ENCODE measurements at regions not wholly inside any gene's neighbourhood (a gene's known extent, or its start where the extent isn't known, plus 50 kb on each side); places are given as distances from the start of the nearest gene placed in this dataset.

GRCh38 chr4:57265831-57266582, 155.8 kb upstream of the IGFBP7 start:
- DNase-seq (ENCODE audit: low read depth, low spot score) = no peak

- DNase-seq (ENCODE audit: low read depth, low spot score) = no peak
Observed at GRCh38 chr4:57254754-57255153, 144.6 kb upstream of the IGFBP7 start.

GRCh38 chr4:57249083-57249482, 138.9 kb upstream of the IGFBP7 start:
- DNase-seq (ENCODE audit: low read depth, low spot score) = no peak

DNA sequence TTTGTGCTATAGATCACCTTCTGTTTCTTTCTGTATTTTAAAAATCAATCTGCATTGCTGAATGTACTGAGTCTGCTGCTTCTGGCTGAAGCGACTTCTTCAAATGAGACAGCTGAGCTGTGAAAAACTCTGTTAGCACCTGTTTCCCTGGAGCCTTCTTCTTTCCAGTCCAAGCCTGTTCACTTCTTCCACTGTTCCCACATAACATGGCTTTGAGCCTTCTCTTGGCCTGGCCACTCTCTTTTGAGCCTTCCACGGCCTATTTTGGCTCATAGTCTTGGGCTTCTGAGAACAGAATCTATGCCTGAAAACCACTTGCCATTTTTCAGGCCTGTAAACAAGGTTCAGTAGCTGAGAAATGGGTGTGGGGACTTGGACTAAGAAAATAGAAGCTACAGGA, 132.9 kb upstream of the IGFBP7 start:
- no peak for DNase-seq (ENCODE audit: low read depth, low spot score)

DNA sequence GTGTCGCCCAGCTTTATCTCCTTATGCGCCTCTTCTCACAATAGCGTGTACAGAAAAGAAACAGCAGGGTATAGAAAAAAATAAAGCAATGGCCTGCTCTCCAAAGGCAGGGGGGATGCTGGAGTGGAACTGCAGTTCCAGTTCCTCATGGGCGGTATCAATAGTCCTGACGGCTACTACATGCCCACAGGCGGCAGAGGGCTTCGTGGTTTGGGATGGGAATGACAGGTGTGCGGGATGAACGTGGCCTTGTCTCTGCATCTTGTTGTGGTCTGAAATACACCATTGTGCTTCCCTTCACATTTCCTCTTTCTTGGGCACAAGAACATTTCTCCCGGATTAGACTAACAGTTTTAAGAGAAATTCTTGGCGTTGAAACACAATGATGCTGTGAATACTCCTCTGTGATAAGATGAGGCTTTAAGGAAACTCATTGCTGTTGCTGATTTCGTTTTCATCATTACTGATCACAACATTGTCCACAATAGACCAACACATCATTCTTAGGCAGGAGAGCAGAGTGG, 124.1 kb upstream of the IGFBP7 start:
- DNase-seq (ENCODE audit: low read depth, low spot score) = no peak

DNA sequence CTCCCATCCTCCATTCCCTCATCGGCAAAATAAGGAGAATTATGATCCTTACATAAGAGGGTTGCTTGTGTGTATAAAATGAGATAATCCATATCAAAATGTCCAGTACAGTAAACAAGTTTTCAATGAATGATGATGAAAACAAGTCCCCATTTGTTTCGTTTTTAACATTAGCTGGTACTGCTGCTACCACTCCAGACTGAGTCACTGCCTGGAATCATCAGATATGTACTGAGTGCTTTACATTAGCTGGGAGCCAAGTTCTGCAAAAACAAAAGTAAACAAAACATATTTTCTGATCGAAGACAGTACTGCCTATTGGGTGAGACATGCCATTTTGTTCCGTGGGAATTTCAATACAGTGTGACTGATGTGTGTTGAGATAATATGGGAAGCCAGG, 123.2 kb upstream of the IGFBP7 start:
- DNase-seq (ENCODE audit: low read depth, low spot score) = no peak

DNA sequence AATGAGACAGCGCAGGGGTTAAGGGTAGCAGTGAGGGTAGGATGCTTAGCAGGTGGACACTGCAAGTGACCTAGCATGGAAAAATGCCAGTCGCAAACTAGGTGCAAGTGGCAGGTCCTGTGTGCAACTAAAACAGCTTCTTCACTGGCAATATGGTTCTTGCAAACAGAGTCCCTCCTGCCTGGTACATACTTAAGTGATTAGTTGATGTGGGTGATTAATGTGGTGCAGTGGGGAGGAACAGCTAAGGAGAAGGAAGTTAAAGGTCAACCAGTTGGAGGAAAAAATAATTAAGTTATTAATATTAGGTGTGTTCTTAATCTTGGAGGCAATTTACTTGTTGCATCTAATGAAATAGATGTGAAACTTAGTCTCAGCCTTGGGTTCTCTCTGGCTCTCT, 121.6 kb upstream of the IGFBP7 start:
- DNase-seq (ENCODE audit: low read depth, low spot score) = no peak

- DNase-seq (ENCODE audit: low read depth, low spot score) = no peak
Observed at GRCh38 chr4:57220734-57221133, 110.5 kb upstream of the IGFBP7 start.

- no peak for DNase-seq (ENCODE audit: low read depth, low spot score)
Observed at GRCh38 chr4:57220172-57220571, 110.0 kb upstream of the IGFBP7 start.

- no peak for DNase-seq (ENCODE audit: low read depth, low spot score)
Observed at GRCh38 chr4:57219431-57219830, 109.2 kb upstream of the IGFBP7 start.

- no peak for DNase-seq (ENCODE audit: low read depth, low spot score)
Observed at GRCh38 chr4:57214654-57215411, 104.6 kb upstream of the IGFBP7 start.

GRCh38 chr4:57211131-57211530, 100.9 kb upstream of the IGFBP7 start:
- DNase-seq (ENCODE audit: low read depth, low spot score) = no peak

DNA sequence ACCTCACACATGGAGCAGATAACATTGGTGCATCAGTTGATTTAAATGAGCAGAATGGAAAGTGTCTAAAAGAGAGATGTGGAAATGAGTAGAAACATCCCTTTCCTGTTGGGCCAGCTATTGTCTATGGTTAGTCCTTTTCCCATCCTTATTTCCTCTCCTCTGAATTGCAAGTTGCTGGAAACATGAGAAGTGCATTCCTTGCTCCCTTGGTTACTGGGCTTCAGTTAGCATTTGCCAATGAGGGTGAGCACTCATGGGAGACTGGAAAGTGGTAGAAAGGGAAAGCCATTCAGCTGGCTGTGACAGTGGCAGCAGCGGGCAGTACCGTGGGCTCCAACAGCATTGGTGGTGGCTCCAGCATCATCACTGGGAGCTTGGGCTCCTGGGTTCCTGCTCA, 96.0 kb upstream of the IGFBP7 start:
- DNase-seq (ENCODE audit: low read depth, low spot score) = no peak

- DNase-seq (ENCODE audit: low read depth, low spot score) = no peak
Observed at GRCh38 chr4:57205580-57205979, 95.4 kb upstream of the IGFBP7 start.

GRCh38 chr4:57200799-57201327, 90.7 kb upstream of the IGFBP7 start:
- no peak for DNase-seq (ENCODE audit: low read depth, low spot score)

- DNase-seq (ENCODE audit: low read depth, low spot score) = no peak
Observed at GRCh38 chr4:57199267-57199666, 89.1 kb upstream of the IGFBP7 start.

DNA sequence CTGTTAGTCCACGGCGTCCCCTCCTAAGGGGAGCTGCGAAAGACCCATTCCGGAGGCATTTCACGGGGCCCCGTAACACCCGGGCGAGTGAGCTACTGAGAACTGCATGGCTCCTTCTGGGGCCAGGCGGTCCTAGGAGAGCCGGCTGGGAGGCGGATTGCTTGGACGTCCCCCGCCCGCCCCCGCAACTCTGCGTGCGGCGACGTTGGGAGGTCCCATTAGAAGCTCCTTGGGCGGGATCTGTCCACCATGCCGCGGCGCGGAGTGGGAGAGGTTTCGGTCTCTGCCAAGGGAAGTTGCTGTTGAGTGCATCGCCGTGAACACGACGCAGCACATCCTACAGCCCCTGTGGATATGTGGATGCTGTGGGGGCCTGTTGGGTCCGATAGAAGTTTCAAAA, 85.4 kb upstream of the IGFBP7 start:
- DNase-seq (ENCODE audit: low read depth, low spot score) = no peak

DNA sequence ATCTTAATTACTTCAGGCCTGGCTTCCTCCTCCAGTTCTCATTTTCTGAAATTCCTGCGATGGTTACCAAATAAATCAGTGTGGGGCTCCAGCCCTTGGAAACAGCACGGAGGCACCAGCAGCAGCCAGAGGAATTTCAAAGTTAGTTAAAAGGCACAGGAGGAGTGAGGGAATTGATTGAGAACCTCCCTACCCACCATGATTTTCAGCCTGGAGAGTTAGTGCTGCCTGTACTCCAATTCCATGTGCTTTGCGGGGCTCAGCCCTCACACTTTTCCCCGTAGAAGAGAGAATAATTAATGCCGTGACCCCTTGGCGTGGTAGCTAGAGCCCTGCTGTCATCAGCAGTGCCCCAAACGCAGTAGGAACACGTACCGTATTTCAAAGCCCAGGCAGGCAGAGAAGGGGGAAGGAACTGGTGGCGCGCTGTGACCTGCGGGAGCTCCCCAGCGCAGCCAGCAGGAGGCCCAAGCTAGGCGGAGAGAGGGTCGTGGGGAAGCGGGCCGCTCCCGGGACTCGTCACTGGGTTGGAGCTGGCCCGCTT, 84.0 kb upstream of the IGFBP7 start:
- no peak for DNase-seq (ENCODE audit: low read depth, low spot score)

DNA sequence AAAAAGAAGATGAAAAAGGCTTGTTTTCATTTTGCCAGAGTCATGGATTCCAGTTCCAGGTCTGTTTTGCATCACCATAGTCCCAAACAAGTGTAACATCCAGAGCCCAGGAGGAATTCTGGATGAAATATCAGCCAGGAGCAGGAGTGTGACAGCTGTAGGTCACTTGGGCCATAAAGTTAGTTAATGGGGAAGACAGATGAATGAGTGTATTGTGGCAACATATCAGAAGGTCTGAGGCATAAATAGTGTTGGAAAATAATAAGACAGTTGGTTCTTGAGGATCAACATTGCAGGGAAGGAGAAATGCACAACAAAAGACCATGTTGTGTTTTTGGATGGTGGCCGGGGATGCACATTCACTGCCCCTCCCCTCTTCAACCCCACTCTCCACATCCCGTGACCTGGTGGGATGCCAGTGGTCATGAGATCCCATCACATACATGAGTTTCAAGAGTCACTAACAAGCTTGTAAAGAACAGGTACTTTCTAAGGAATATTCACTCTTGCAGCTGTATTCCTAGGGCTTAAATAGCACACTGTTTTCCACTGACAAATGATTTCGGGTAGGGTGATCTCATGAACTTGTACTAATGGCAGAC, 83.1 kb upstream of the IGFBP7 start:
- no peak for DNase-seq (ENCODE audit: low read depth, low spot score)

- no peak for DNase-seq (ENCODE audit: low read depth, low spot score)
Observed at GRCh38 chr4:57191523-57192034, 81.4 kb upstream of the IGFBP7 start.

DNA sequence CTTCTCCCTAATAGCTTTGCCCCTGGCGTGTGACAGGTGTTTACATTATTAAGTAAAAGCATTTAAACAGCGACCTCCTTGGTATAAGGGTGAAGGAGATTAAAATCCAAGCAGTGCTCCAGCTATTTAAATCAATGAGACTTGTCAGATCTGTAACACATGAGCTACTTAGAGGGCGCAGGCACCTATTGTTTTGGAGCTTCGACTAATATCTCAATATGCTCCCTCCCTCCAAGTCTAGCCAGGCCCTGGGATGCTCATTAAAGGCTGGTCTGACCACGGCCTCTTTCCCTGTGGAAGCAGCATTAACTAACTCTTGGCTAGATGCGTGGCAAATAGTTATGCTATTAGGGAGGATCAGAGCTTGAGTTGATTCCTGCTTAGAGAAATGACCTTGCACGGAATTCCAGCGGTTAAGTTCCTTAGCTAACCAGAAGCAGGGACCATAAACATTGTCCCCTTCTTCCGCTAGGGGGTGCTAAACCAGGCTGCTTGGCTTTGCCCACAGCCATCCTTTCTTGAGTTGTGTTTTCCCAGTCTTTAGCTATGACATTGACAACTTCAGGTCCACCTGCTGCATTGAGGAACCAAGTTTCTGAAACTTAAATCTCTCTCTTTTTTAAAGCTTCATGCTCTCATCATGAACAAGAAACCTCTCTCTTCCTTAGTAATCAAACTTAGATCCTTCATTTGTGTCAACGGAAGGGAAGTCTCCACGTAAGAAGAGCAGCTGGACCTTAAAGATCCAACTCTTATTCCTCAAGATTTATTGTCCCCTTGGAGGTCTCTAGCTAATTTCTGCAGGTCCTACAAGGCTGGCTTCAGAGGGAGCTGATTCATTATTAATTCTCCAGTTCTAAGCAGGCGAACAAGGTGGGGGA, 80.7 kb upstream of the IGFBP7 start:
- DNase-seq (ENCODE audit: low read depth, low spot score) = no peak
